NOMO-1 (cell line): ENCODE measurements at regions not wholly inside any gene's neighbourhood (a gene's known extent, or its start where the extent isn't known, plus 50 kb on each side); places are given as distances from the start of the nearest gene placed in this dataset.

Experiments used
- DNase-seq, 2 experiments: peaks; one replicate each; lab custom pipeline; 2025; ENCODE audit not compliant: unreplicated experiment in 2 of 2; lab: John Stamatoyannopoulos, UW

DNA sequence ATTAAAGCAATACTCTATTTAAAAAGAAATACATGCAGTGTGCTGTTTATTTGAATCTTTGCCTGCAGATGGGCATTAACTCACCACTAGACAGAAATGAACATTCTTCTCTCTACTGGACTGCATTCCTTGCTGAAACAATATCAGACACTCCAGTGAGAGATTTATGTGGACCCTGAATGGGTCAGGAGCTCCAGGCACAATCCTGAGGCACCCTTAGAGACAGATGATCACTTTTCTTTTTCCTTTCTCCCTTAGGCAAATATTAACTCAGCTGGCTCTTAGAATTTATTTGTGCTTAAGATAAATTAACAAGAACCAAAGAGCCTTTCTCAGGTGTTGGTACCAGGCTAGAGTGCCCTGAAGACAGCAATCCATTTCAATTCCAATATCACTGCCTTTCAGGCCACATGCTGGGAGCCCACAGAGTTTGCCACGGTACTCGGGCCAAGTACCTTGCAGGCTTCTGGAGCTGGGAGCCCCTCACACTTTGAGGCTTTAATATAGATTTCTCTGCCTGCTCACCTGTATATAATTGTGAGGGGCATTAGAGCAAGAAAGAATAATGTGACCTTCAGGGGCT lies 173.0 kb downstream of the EMP1 start:
- DNase-seq = no peak

DNA sequence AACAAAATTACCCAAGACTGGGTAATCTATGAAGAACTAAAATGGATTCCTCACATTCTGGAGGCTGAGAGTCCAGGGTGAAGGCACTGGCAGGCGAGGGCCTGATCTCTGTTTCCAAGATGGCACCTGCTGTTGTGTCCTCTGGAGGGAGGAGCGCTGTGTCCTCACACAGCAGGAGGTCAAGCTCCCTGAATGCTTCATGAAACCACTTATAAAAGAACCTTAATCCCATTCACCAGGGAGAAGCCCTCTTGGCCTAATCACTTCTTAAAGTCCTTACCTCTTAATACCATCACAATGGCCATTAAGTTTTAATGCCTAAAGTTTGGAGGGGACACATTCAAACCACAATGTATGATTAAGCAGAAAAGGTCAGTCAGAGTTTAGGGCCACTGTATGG lies 172.4 kb downstream of the EMP1 start:
- DNase-seq = no peak

DNA sequence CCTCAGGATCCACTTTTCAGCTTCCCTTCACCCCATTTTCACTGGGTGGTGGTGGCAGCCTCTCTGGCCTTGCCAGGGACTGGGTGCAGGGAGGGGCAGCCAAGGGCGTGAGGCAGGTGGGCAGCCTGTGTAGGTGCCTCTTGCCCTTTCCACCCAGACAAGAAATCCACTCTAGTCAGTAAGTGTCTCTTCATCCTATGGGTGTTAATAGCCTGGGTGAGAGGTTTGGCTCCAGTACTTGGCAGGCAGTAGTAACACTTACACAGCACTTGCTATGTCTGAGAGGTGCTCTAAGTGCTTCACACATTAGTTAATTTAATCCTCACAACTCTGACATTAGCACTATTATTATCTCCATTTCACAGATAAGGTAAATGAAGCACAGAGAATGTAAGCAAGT lies 171.9 kb downstream of the EMP1 start:
- DNase-seq = no peak

DNA sequence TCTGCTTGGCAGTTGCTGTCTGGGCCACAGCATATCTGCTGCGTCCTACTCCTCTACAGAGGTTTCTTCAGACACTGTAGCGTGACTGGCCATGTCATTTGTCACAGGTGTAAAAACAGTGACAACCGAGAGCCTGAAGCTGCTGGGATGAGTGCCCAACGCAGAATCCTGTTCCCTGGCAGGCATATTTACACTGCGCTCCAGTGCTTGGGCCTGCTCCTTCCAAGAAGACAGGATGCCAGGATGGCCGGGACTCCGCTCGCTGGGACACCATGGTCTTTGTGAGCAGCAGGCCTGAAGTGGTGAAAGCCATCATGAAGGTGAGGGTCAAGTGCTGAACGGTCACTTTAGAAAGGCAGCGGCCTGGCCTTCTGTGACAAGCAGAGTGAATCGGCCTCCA lies 171.4 kb downstream of the EMP1 start:
- no peak for DNase-seq

DNA sequence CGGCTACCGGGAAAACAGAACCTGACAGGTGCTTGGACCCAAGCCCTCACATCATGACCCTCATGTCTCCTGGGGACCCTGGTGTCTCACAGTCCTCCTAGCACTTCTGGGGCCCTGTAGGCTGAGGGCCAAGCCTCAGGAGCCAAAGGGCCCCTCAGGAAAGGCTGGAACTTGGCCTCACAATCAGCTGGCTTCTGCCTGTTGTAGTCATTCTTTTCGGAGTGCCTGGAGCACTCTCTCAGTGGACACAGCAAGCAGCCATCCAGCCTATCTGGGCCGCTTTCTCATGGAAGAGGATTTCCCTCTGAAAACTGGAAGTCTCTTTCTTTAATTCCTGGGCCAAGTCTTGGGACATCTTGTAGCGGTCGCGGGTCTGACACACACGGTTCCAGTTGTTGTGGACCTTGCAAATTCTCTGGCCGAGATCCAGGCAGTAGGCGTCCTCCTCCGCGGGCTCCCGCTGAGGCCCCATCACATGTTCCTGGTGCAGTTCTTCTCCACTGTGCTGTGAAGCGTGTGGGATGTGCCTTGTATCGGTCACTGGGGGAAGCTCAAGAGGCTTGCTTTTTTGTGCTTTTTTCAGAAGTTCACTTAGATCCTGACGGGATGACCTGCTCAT lies 169.3 kb downstream of the EMP1 start:
- no peak for DNase-seq

DNA sequence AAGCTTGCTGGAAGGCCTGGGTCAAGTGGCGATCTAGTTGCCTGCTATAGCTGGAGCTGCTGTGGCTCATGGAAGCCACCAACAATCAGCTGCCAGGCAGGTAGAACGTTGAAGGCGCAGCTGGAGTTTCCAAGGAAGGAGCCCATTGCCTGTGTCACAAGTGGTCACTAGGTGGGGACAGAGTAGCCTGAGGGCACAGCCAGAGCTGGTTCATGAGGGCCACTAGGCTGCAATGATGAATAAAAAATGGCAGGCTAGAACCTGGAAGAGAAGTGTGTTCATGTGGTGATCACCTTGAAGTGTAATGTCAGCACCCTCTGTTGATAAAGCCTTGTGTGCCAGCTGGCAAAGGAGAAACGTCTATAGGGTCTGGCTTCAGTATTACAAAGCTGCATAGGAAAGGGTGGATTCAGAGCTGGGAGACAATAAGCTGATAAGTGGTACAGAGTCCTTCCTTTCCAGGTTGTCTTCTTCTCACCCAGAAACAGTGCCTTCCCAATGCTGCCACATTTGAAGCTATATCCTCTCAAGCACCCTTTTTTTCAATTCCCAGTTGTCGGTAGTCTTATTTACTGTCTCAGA lies 165.8 kb downstream of the EMP1 start:
- DNase-seq = peak; percentile 4 to 35

DNA sequence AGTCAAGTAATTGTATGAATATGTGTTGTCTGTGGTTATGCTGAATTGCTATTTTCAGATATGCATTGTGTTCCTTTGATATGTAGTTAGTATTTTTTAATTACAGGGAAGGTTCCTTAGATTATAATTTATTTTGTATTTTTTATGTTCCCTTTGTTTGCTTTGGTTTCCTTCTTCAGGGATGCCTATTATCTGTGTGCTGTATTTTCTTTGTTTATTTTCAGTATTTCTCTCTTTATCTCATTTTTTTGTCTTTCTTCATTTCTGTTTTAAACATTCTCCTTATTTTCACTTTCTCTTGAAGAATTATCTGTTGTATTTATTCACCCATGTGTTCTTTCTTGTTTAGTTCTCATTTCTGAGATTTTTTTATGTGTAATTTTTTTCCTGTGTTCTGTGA lies 163.1 kb downstream of the EMP1 start:
- DNase-seq = no peak

DNA sequence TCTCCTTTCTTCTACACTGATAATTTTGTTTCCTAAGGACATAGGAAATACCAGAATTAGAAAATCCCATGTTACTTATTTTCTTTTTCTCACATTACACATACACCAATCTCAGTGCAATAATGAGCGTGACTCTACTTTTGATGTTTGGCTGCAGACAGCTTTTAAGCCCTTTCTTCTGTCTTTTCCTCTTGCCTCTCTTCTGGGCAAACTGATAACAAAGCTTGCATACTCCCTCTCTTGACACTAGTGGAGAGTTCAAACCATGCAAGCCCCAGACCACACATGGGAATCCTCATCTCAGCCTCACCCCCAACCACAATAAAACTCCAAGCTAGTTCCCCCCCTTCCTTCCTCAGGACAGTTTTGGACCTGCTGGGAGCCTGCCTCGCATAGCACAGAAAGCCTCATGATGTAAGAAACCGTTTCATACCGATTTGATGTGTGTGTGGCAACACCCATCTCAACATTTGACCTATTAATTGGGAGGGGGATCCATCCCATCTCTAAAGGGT lies 161.9 kb downstream of the EMP1 start:
- no peak for DNase-seq

DNA sequence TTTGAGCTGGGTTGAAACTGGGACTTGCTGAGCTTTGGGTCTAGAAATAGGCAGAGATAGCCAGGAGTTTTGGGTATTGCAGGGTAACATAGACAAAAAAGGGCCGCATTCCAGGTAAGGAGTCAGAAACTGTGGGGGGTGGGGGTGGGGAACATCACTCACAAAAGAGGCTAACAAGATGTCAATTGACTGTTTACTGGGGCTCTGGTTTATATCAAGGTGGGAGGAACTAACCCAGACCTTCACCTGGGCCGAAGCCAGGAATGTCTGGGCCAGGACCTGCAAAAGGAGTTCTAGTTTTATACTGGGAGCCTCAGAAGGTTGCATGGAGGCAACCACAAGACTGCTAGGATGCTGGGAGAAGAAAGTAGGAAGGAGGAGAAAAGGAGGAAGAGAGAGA lies 154.4 kb downstream of the EMP1 start:
- DNase-seq = no peak

DNA sequence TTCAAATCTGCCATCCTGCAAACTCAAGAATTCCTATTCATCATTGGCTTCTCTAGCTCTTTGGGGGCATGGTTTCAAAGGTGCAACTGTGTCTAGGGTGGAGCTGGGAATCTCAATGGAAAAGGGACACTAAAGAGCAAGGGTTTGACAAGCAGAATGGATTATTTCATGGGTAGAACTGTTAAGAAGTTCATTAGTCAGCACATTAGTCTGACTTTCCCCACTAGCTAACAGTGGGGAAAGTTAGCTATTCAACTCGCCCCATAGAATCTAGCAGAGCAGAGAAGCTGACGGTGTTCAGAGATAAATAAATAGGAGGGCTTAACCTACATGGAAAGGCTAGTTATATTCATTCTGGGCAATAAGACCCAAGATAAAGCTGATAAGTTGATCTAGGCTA lies 153.9 kb downstream of the EMP1 start:
- no peak for DNase-seq

DNA sequence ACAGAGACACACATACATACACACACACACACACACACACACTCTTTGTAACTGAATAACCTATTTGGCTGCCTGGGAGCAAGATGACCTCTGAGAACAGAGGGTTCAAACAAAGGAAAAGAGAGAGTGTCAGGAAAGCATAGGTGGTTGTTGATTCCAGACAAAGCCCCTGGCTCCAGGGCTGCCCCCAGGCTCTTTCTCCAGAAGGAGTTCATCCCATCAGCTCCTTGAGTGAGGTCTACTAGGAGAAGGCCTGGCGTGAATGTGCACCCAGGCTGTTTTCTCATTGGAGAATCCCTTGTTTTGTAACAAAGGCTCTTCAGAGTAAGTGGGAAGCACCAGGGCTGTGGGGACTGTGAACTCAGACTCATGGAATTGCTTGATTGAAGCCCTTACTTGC lies 151.9 kb downstream of the EMP1 start:
- no peak for DNase-seq

DNA sequence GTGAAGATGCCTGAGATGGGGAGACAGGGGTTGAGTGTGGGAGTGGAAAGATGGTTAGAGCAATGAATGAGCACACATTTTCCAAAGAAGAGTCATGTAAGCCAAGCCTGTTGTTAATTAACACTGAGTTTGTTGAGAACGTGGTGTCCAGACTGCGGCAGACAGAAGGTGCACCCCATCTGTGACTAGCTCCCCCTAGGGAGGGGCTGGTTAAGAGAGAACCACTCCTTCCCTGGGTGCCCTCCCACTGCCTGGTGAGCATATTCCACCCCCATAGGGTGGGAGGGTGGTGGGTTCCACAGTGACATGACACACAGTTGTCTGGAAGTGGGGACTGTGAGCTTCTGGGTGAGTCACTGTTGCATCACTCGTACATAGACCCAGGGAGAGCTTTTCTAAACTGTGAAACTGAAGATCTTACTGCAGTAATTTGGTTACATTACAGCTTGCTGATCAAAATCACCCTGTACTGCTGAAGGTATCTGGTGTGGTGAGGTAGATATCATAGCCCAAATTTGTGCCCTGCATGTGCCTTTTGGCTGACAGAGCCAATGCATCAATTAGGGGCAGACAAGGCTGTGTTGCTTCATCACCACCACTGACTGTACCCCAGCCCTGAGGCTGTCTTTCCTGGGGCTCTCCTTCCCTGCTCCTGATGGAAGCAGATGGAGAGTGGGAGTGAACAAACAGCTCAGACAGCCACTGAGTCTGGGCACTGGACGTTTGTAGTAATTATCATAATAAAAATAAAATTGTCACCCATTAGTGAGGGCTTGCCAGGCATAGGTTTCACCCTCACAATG lies 150.9 kb downstream of the EMP1 start:
- DNase-seq = no peak

DNA sequence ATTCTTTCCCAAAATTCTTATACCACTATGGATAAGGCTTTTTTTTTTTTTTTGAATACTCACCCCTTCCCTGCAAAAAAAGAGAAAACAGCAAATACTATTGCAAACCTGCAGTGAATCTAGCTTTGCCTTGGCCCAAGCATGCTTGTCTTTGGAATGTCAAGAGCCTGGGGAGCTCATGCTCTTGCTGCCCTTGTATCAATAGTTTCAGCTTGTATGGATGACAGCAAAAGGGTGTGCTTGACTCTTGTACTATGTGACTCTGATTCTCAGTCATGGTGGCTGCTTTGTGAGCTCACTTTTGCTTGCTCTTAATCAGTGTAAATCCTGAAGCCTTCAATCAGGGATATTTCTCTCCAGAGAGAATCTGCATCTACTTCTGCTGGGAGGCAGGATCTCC lies 149.2 kb downstream of the EMP1 start:
- no peak for DNase-seq

DNA sequence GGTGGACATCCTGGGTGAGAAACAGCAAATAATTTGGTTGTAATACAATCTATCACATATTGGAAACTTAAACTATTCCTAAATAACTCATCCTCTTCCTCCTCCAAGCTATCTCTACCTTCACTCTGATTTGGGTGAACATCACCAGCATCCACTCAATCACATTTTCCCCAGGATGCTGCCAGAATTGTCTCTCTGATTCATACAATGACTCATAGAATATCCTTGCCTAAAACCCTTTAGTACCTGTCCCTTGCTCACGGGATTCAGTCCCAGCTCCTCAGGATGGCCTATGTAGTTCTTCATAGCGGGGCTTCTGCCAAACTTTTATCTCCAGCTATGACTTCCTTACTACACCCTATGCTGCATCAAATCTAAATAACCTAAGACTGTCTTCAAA lies 146.8 kb downstream of the EMP1 start:
- DNase-seq = no peak

DNA sequence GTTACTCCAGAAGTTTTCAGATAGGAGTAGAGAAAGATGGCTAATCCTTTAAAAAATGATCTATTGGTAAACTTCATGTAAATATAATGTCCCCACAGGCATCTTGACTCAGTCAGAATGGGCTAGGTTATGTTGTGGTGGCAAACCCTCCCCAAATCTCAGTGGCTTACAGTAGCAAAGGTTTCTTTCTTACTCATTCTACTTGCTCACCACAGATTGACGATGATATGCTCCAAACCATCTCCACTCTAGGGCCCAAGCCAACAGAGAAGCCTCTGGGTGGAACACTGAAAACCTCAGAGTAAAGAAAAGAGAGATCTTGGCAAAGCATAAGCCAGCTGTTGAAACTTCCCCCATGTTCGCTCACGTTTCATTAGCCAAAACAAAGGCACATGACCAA lies 146.4 kb downstream of the EMP1 start:
- no peak for DNase-seq

DNA sequence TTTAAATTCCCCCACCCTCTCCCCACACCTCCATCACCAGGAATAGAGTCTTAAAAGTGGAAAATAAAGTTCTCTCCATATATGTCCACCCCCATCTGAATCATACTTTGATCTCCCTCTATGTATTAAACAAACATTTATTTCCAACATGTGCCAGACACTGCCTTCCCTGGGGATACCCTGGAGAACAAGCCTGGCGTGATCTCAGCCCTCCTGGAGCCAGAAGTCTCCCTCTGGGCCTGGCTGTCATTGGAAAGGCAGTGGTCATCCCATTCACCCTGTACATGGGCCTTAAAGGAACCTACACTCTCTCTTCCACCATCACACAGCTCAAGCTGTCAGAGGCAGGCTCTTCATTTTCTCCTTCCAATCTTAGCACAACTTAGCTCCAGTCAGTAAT lies 143.6 kb downstream of the EMP1 start:
- DNase-seq = no peak

DNA sequence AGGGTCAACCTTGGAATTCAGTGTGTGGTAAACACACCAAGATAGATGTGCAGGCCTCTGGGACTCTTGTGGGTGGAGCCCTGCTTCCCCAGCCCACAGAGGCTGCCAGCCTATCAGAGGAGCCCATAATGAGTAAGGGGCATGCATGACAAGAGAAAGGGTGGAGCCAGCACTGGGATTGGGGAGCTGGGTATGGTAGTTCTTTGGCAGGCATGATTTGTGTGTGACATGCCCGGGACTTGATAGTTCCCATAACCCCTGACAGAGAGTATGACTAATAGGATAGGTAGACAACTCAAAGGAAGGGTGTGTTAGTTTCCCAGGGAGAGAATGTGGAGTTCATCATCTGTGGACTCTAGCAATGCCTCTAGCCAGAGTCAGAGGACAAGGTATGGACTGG lies 143.0 kb downstream of the EMP1 start:
- DNase-seq = no peak

DNA sequence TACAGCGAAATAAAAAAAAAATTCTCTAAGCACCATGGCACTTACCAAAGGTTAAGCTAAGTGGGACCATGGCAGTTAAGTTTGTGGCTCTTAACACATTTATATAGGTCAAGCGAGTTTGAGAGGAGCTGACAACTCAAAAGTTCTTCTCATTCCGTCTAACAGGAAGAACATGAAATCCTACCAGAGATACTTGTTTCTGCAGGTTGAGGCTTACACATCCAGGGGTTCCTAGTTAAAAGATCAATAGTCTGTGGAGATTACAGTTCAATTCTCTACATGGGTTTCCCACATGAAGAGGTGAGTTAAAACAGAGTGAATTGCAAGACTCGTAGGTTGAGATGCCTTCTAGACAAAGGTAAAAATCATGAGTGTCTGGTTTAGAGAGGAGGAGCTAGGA lies 142.6 kb downstream of the EMP1 start:
- DNase-seq = no peak

DNA sequence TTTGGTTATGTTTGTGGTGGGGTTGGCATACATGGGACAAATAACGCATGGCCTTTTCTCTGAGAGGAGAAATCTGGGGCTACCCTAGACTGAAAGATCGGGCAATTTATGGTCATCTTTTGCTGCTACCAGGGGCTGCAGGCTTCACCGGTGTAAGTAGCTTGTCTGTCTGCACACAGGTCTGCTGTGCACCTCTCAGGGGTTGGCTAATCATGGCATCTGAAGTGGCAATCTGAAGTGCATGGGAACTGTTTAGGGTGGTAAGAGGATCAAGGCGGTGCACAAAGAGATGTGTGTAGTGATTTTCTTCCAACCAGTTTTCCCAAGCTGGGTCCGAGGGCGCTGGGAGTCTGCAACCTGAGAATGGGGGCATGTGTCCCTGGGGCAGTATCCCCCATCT lies 141.3 kb downstream of the EMP1 start:
- no peak for DNase-seq

DNA sequence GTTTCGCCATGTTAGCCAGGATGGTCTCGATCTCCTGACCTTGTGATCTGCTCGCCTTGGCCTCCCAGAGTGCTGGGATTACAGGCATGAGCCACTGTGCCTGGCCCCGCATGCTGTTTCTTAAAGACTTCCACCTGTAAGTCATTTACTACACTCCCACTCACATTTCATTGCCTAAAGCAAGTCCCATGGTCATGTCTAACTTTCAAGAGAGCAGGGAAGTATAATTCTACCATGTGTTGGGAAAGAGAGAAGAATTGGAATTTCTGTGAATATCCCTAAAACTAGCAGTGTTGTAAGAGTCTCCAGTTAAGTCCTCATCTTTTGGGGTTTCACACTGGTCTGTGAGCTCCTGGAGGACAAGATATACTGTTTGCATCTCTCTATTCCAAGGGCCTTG lies 139.7 kb downstream of the EMP1 start:
- no peak for DNase-seq

DNA sequence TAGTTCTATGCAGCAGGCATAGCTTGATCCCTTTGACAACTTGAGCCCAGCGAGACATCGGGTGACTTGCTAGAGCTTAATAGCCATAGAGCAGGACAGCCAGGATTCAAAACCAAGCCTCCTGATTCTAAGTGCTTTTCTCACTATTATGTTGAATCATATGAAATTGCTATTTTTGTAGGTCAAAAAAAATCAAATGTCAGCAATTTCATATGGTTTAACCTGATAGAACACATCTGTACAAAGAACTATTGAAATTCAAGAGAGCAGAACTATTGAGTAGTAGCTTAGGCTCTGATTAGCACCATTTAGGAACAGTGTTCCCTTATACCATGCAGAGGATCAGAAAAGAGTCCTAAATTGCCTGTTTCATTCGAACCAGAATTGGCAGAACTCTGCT lies 132.0 kb downstream of the EMP1 start:
- no peak for DNase-seq

DNA sequence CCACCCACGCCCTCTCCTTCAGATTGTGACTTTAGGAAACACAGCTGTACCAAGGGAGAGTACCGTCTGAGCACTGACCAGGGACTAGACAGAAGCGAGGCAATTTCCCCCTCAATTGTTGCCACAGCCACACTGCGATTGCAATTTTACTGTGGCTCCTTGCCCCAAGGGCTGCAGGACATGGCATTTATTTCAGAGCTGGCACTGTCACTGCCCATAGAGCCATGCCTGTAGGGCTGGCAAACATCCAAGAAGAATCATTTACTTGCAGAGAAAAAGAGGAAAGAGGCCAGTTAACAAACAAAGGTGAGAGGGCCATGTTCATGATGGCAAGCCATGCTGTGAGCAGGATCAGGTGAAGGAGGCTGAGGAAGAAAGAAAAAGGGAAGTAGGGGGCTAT lies 129.6 kb downstream of the EMP1 start:
- no peak for DNase-seq
